K562 (cell line): ENCODE measurements at regions not wholly inside any gene's neighbourhood (a gene's known extent, or its start where the extent isn't known, plus 50 kb on each side); places are given as distances from the start of the nearest gene placed in this dataset.

ENCODE experiments used
- ATAC-seq: fragments of 200-7000 bp; cut with Tn5 transposase; 3 replicates; pipeline ENCODE4 v1.9.1; 2020; ENCODE audit warnings: moderate library complexity
- BruUV-seq: library from RNA; stranded (reverse); fragments of 400-500 nt; replicated peaks from 2 replicates; lab custom pipeline; 2021; lab: Mats Ljungman, UMichigan
- CTCF ChIA-PET: fragments of 300-600 bp; formaldehyde crosslinking; extraction: SDS; loops from one replicate; lab custom pipeline; 2021; ENCODE audit warnings: low intra/inter-chr PET ratio; lab: Yijun Ruan, JAX
- POLR2A ChIA-PET: fragments of 300-600, 350-650 bp; sonication (Branson Sonifier 250); formaldehyde crosslinking; extraction: SDS; loops from one replicate; lab custom pipeline; 2021; ENCODE audit warnings: antibody characterized with exemption, inconsistent platforms; lab: Yijun Ruan, JAX
- DNase-seq, 4 experiments: peaks; one replicate each; pipeline versions ENCODE4 v3.0.0 to v3.0.0-alpha.2; 2011 to 2018; ENCODE audit warnings: low spot score in 3 of 4, mixed read lengths in 3 of 4; ENCODE audit errors: extremely low read depth in 1 of 4
- FAIRE-seq: peaks from 2 replicates; lab custom pipeline; 2011; peaks lifted over from hg19 to GRCh38; lab: Jason Lieb, UNC
- H2AFZ ChIP-seq: 2 replicates; pipeline ENCODE4 v1.6.0; 2011; ENCODE audit warnings: low read depth, low read length, control low read depth, inconsistent platforms
- H3K27ac ChIP-seq: fragments of 200-600 bp; 3 replicates; pipeline ENCODE4 v1.8.0; 2011; ENCODE audit warnings: low read depth, mild to moderate bottlenecking, control low read depth, inconsistent platforms, low read length, moderate library complexity, mixed read lengths; ENCODE audit errors: extremely low read depth
- H3K27me3 ChIP-seq, 2 experiments: fragments of 300-600 bp in 1 of 2; 2 replicates in 1 of 2; 3 replicates in 1 of 2; pipeline versions ENCODE4 v1.6.0 to v1.8.0; 2011; ENCODE audit warnings: inconsistent platforms in 2 of 2, low read length in 2 of 2, mild to moderate bottlenecking in 1 of 2, mixed read lengths in 1 of 2, moderate library complexity in 1 of 2; ENCODE audit not compliant: control insufficient read depth in 2 of 2, insufficient read depth in 2 of 2
- H3K36me3 ChIP-seq: fragments of 300-600 bp; 3 replicates; pipeline ENCODE4 v1.8.0; 2011; ENCODE audit warnings: mild to moderate bottlenecking, low read length, inconsistent platforms; ENCODE audit not compliant: control insufficient read depth, insufficient read depth
- H3K4me1 ChIP-seq, 2 experiments: fragments of 200-600 bp in 1 of 2; replicated peaks in 1 of 2; 2 replicates in 1 of 2; 3 replicates in 1 of 2; pipeline versions ENCODE4 v1.5.1 to v1.8.0; 2011; ENCODE audit warnings: inconsistent platforms in 2 of 2, low read length in 2 of 2, mild to moderate bottlenecking in 1 of 2, mixed read lengths in 1 of 2, moderate library complexity in 1 of 2; ENCODE audit not compliant: control insufficient read depth in 2 of 2, insufficient read depth in 2 of 2
- H3K4me2 ChIP-seq: 2 replicates; pipeline ENCODE4 v1.6.1; 2011; ENCODE audit warnings: low read length, control low read depth, inconsistent platforms, mixed read lengths; ENCODE audit not compliant: insufficient read depth
- H3K4me3 ChIP-seq: fragments of 200-600 bp; sonication (generic), shearing (Covaris generic); 2 replicates; pipeline ENCODE4 v1.5.1; 2016; ENCODE audit warnings: control low read depth, inconsistent platforms
- H3K79me2 ChIP-seq: fragments of 200-600 bp; 3 replicates; pipeline ENCODE4 v1.8.0; 2011; ENCODE audit warnings: low read length, inconsistent platforms; ENCODE audit not compliant: control insufficient read depth, insufficient read depth
- H3K9ac ChIP-seq, 2 experiments: 2 replicates each; pipeline versions ENCODE4 v1.6.0 to v1.6.1; 2011; ENCODE audit warnings: low read depth in 2 of 2, low read length in 2 of 2, control low read depth in 1 of 2, inconsistent platforms in 1 of 2, mild to moderate bottlenecking in 1 of 2, mixed read lengths in 1 of 2; ENCODE audit not compliant: insufficient read depth in 1 of 2
- H3K9me1 ChIP-seq: one replicate; pipeline ENCODE4 v1.6.0; 2011; ENCODE audit warnings: inconsistent platforms, mild to moderate bottlenecking, low read length, moderate library complexity; ENCODE audit not compliant: control insufficient read depth, insufficient read depth
- H3K9me3 ChIP-seq: replicated peaks from 2 replicates; pipeline ENCODE4 v1.5.1; 2011; ENCODE audit warnings: low read depth, low read length, inconsistent platforms; ENCODE audit not compliant: control insufficient read depth, insufficient read depth
- H4K20me1 ChIP-seq: replicated peaks from 2 replicates; pipeline ENCODE4 v1.6.1; 2011; ENCODE audit warnings: low read length, inconsistent platforms, mixed read lengths; ENCODE audit not compliant: control insufficient read depth, insufficient read depth
- CBFB ChIP-seq: sonication (generic); formaldehyde crosslinking; IDR thresholded peaks from 2 replicates; pipeline ENCODE4 v1.4.0; 2020; ENCODE audit warnings: mild to moderate bottlenecking, missing genetic modification reagents
- CBX5 ChIP-seq: IDR thresholded peaks from 2 replicates; pipeline ENCODE4 v1.6.1; 2014; ENCODE audit warnings: low read depth, borderline replicate concordance
- ELF1 ChIP-seq: fragments of 200-800 bp; sonication (Bioruptor generic); IDR thresholded peaks from 2 replicates; pipeline ENCODE4 v1.6.1; 2016; ENCODE audit warnings: missing genetic modification characterization, missing compliant biosample characterization
- GABPA ChIP-seq: fragments of 200-800 bp; sonication (Bioruptor generic); conservative IDR thresholded peaks from 2 replicates; pipeline ENCODE4 v1.6.1; 2016; ENCODE audit warnings: low read depth, missing genetic modification characterization, missing compliant biosample characterization
- GATAD2A ChIP-seq: fragments of 450-650 bp; IDR thresholded peaks from 2 replicates; pipeline ENCODE4 v1.6.1; 2017
- GMEB1 ChIP-seq: fragments of 250-450 bp; sonication (Bioruptor Pico); IDR thresholded peaks from 2 replicates; pipeline ENCODE4 v1.4.0; 2020; ENCODE audit warnings: mild to moderate bottlenecking
- HINFP ChIP-seq: fragments of 450-650 bp; conservative IDR thresholded peaks from 2 replicates; pipeline ENCODE4 v1.6.1; 2016; ENCODE audit warnings: missing genetic modification characterization, low read depth, mild to moderate bottlenecking, control low read depth, missing compliant biosample characterization
- KHSRP ChIP-seq: fragments of 450-650 bp; IDR thresholded peaks from 2 replicates; pipeline ENCODE4 v1.6.1; 2017
- MEF2D ChIP-seq: conservative IDR thresholded peaks from 2 replicates; pipeline ENCODE4 v1.6.1; 2016; ENCODE audit warnings: low read depth, missing genetic modification characterization, missing compliant biosample characterization
- NCOA6 ChIP-seq: fragments of 450-650 bp; IDR thresholded peaks from 2 replicates; pipeline ENCODE4 v1.6.1; 2017; ENCODE audit warnings: mild to moderate bottlenecking
- NFYB ChIP-seq: IDR thresholded peaks from 2 replicates; pipeline ENCODE4 v1.6.1; 2011; ENCODE audit warnings: mild to moderate bottlenecking, moderate library complexity; ENCODE audit not compliant: insufficient read length; ENCODE audit errors: extremely low read depth
- POU5F1 ChIP-seq: fragments of 150-350 bp; IDR thresholded peaks from 2 replicates; pipeline ENCODE4 v1.6.1; 2014; ENCODE audit warnings: borderline replicate concordance, low read length, low read depth, mild to moderate bottlenecking; ENCODE audit not compliant: partially characterized antibody
- SAP30 ChIP-seq: fragments of 200-600 bp; sonication (generic); IDR thresholded peaks from 2 replicates; pipeline ENCODE4 v1.6.1; 2012; ENCODE audit warnings: borderline replicate concordance, low read depth, mild to moderate bottlenecking, moderate library complexity, low read length, control low read depth, inconsistent platforms; ENCODE audit not compliant: insufficient read depth, poor library complexity, severe bottlenecking
- SMARCA4 ChIP-seq: fragments of 450-650 bp; IDR thresholded peaks from 2 replicates; pipeline ENCODE4 v1.6.1; 2016
- SMARCA5 ChIP-seq: fragments of 450-650 bp; IDR thresholded peaks from 2 replicates; pipeline ENCODE4 v1.6.1; 2016
- TGIF2 ChIP-seq: sonication (generic); formaldehyde crosslinking; IDR thresholded peaks from 2 replicates; pipeline ENCODE4 v1.8.1; 2022; ENCODE audit warnings: mild to moderate bottlenecking, missing genetic modification reagents, moderate library complexity
- ZNF583 ChIP-seq: fragments of 250-450 bp; sonication (Bioruptor Pico); IDR thresholded peaks from 2 replicates; pipeline ENCODE4 v1.4.0; 2020
- WGBS: fragments of 100-300 bp; shearing (Covaris generic); methylation state at CpG from one replicate; pipeline ENCODE4 v1.1.6; 2016; ENCODE audit warnings: low coverage, mixed read lengths; ENCODE audit not compliant: insufficient coverage; ENCODE audit errors: missing lambda C conversion rate; 5-methylcytosine and 5-hydroxymethylcytosine counted together
- in situ Hi-C: fragments of 300-500 bp; cut with MboI; formaldehyde crosslinking; loops from 4 replicates; pipeline ENCODE4 v1.15.0; 2018; ENCODE audit warnings: inconsistent platforms, mixed read lengths
- intact Hi-C: fragments of 100-400 bp; cut with micrococcal nuclease; formaldehyde crosslinking; loops from 2 replicates; pipeline ENCODE4 v1.14.2; 2022

GRCh38 chr5:168167338-168167737 is 124.1 kb upstream of the WWC1 start:
- no peaks in the 10 kb centered on the region for H3K9me3 ChIP-seq
- no peak overlapping the region for H3K27ac ChIP-seq
- no peaks in the 10 kb centered on the region for H3K79me2 ChIP-seq
- FAIRE-seq (no peak), ATAC-seq (no peak), DNase-seq (no peak)
- no peaks in the 10 kb centered on the region for H3K9me1 ChIP-seq
- TF ChIP-seq TGIF2 (no peak), SAP30 (no peak), MEF2D (tag) (no peak), GMEB1 (CRISPR knock-in tag) (no peak), KHSRP (no peak), CBX5 (no peak), SMARCA5 (no peak), GATAD2A (no peak), NFYB (no peak), ZNF583 (no peak), SMARCA4 (no peak), NCOA6 (no peak), GABPA (no peak), HINFP (no peak), POU5F1 (no peak), ELF1 (tag) (no peak), CBFB (CRISPR knock-in tag) (no peak)
- H3K4me2 ChIP-seq, result no peak overlapping the region
- H3K27me3 ChIP-seq, result peaks cover 0 to 3% of the 10 kb centered on the region in 2 experiments; a peak in 2 of 5 replicates
- ChIA-PET CTCF (no interaction called here), POLR2A (no interaction called here)
- H4K20me1 ChIP-seq, result no peaks in the 10 kb centered on the region
- H3K36me3 ChIP-seq, result no peaks in the 10 kb centered on the region
- no peak overlapping the region for H2AFZ ChIP-seq
- in situ Hi-C loops, result no loop called here
- 0% methylated on average over 7 of the region's 7 CpGs for WGBS
- no peak overlapping the region for H3K9ac ChIP-seq
- H3K4me1 ChIP-seq, result no peaks in the 10 kb centered on the region
- BruUV-seq, result no TSS peak
- intact Hi-C loops, result no loop called here
- H3K4me3 ChIP-seq, result no peak overlapping the region
